NCI-H446 treated with DMSO at 0.1 percent for 48 hours (cell line): ENCODE measurements at regions not wholly inside any gene's neighbourhood (a gene's known extent, or its start where the extent isn't known, plus 50 kb on each side); places are given as distances from the start of the nearest gene placed in this dataset.
A peak's percentile ranks its signal among the peaks of the same experiment; 100 is the strongest.
"Not testable (repeated sequence)": the region's sequence is repeated elsewhere in the genome, so short reads cannot be mapped to it uniquely, and the experiment has no call there.

Experiments
- DNase-seq: peaks from one replicate; lab custom pipeline; 2025; lab: John Stamatoyannopoulos, UW

DNA sequence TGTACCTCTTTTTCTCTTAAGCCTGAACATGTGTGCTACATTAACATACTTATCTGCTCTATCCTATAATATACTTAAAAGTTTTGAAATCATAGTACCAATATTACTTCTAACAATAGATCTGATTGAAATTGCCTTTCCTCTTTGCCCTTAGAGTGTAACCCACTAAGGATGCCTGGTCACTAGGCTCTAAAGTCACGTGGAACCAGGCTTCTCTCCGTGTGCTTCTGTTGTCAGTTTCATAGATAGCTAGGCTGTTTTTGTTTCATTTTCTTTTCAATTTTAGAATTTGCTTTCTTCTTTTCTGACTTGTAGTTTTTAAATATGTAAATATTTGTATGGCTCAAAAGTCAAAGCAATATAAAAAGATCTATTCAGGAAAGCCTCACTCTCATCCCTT lies 100.5 kb upstream of the PZP start:
- DNase-seq = not testable (repeated sequence)

GRCh38 chr12:9308163-9308562 lies 100.0 kb upstream of the PZP start:
- DNase-seq = not testable (repeated sequence)

DNA sequence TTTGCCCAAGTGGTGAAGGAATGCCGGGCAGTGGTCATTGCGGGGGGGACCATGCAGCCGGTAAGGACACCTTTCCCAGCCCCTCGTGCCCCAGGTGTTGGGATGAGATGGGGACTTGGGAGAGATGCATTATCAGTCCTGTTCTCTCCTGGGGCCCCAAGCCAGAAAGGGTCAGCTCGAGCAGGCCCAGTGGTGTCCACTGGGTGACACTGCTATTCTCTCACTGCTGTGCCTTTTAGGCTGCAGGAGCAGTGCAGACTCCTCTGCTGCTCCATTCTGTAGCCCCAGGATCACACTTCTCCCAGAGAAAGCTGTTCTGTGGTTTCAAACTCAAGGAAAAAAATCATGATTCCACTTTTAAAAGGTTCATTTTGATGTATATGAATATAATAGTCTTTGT lies 99.1 kb upstream of the PZP start:
- not testable (repeated sequence) for DNase-seq

DNA sequence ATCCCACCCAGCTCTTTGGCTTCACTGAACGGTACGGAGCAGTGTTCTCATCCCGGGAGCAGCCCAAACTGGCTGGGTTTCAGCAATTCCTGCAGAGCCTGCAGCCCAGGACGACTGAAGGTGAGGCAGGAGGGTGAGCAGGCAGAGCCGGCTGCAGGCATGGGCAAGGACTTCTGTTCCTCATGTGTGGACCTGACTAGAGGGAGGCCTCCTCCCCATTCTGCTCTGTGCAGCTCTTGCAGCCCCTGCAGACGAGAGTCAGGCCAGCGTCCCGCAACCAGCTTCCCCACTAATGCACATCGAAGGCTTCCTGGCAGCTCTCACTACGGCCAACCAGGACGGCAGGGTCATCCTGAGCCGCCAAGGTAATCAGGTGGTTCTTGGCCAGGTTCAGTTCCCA lies 97.8 kb upstream of the PZP start:
- not testable (repeated sequence) for DNase-seq

- DNase-seq = not testable (repeated sequence)
Observed at GRCh38 chr12:9304540-9304939, 96.3 kb upstream of the PZP start.

- not testable (repeated sequence) for DNase-seq
Observed at GRCh38 chr12:9295872-9296271, 87.7 kb upstream of the PZP start.

GRCh38 chr12:9294072-9294620 lies 86.0 kb upstream of the PZP start:
- DNase-seq = not testable (repeated sequence)

- DNase-seq = not testable (repeated sequence)
Observed at GRCh38 chr12:9293391-9293790, 85.2 kb upstream of the PZP start.

DNA sequence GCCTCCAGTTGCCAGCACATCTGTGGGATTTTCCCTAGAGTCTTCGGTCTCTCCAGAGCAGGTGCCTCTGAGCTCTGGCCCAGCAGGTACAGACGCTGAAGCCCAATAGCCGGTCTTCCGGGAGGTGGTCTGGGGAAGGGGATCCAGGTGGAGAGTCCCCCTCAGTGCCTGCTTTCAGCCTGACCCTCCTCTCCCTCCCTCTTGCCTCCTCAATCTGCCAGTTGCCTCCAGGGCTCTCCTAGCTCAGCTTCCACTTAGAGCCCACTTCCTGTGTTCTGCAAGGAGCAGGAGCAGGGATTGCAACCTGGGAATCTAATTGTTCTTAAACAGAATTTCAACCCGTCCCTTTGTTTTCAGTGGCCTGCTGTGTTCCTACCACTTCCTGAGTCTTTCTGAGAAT lies 81.8 kb upstream of the PZP start:
- DNase-seq = not testable (repeated sequence)

GRCh38 chr12:9284724-9285123 lies 76.5 kb upstream of the PZP start:
- not testable (repeated sequence) for DNase-seq

DNA sequence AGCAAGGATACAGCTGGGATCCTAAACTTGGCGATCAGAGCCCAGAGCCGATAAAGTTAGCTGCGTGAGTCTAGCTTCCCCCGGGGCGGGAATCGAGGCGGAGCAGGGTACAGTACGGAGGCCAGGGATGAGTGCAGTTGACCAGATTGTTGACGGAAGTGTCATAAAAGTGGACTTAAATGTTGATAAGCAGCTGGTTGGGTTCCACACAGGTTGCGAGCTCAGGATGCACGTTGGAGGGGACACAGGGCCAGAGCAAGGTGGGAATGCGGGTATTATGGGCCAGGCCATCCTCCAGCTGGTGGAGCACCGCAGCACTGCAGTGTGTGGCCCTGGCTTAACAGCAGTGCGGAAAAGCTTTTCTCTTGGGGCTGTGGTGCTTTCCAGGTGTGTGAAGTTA lies 76.0 kb upstream of the PZP start:
- DNase-seq = not testable (repeated sequence)

DNA sequence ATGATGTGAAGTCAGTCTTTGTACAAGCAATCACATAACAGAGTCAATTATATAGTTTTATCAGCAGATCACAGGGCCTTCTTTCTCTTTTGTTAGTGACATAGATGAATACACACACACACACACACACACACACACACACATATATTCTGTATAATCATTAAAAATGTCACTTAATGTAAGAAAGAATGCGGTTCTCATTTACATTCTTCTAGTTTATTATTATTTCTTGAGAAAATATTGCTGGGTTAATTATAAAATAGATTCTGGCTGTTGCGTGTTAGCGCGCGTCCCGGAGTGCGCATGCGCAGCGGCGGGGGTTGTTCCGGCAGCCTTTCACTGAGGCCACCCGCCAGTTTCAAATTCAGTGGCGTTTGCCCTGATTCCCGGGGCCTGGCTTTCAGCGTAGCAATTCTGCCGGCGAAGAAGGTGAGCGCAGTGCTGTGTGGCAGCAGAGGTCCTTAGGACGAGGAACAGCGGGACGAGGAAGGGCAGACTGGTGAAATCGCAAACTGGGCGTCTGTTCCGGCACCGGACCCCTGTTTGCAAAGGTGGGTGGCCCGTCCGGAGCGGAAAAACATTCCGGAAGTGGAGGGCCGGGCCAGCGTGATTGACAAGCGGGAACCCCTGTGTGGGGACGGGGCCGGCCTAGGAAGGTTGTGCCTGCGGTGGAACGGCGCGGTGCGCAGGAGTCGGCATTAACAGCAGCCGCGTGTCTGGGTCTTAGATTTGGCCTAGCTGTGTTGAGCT lies 75.3 kb upstream of the PZP start:
- DNase-seq = peak; percentile 47

GRCh38 chr12:9276990-9277389 lies 68.8 kb upstream of the PZP start:
- DNase-seq = no peak

DNA sequence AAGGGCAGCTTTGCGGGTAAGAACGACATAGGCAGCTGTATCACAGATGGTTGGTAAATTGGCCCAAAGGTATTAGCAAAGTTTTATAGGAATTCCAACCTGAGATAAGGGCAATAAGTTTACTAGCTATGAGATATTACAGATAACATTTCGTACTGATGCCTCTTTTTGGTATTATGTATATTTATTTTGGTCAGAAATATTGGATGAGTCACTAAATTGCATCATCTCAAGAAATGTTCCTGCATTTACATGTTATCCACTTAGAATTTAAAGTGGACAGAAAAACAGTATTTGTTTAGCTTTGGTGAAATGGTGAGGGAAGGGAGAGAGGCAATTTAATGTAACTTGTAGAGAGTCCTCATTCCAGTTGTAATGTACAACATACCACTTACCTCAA lies 65.1 kb upstream of the PZP start:
- no peak for DNase-seq

DNA sequence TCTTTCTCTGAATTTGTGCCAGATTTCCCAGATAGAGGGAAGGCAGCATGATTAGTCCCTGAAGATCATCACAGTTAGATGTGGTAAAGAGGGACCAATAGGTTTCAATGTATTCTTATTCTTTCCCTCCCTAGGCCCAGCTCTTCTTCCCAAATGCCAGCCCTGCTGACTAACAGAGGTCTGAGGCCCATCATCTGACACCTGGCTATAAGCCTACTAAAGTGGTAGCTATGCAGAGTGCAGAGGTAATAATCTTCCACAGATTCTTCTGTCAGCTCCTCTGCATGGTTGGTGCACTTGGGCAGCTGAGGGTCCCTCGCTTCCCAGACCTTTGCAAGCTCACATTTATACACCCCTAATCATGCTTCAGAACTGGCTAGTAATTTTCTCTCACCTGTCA lies 63.7 kb upstream of the PZP start:
- DNase-seq = no peak

DNA sequence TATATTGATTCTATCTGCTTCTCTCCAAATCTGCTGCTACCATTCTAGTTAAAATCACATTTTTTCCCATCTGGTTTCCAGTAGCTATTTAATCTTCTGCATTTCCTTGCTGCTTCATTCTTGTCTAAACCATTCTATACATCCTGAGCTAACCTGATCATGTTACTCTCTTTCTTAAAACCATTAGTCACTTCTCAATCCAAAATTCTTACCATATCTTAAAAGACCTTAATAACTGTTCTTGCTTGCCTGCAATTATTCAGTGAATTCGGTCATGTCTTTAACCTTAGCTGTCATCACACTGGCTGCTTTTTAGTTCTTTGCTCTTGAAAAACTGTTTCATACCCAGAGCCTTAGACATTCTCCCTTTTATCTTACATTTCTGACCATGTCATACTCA lies 56.4 kb upstream of the PZP start:
- DNase-seq = no peak

- DNase-seq = no peak
Observed at GRCh38 chr12:9260931-9261330, 52.7 kb upstream of the PZP start.

DNA sequence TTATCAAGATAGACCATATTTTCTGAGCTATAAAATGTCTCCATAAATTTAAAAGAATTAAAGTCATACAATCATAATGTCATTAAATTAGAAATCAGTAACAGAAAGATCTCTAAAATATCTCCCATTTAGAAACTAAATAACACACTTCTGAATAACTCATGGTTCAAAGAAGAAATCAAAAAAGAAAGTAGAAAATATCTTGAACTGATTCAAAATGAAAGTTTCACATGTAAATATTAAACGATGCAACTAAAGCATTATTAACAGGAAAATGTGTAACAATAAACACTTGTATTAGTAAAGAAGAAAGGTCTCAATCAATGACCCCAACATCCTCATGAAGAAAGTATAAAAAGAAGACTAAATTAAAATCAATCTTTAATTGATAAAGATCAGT lies 50.5 kb upstream of the PZP start:
- no peak for DNase-seq
